Stimulated activated CD4-positive, alpha-beta T cell treated with anti-CD3 and anti-CD28 coated beads, Interleukin-4, amount 100 ng/mL, for 4 hours (primary cell): ENCODE measurements at regions not wholly inside any gene's neighbourhood (a gene's known extent, or its start where the extent isn't known, plus 50 kb on each side); places are given as distances from the start of the nearest gene placed in this dataset.

Source experiments
- DNase-seq, 2 experiments: peaks; one replicate each; pipeline ENCODE4 v3.0.0-alpha.2; 2020

DNA sequence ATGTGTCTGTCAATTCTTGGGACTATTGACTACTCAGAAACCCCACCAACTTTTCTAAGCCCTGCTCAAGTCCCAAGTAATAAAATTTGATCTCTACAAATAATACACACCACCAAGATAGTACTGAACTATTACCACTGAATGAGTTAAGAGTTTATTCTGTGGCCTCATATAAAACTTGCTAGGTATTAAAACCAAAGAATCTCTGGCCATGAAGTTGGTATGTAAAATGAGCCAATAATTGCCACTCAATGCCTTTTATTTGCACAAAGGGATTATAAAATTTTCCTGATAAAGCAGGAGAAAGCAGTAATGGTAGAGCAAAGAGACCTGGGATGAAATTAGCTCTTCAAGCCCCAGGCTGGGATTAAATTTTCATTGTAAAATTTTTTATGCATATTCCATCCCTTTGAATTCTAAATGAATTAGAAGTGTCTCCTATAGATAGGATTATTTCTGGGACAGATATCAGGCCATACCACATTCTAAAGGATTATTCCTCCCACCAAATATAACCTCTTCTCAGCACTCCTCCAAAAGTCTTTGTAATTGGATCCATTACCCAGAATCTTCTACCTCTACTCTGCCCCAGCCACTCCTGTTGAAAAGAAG lies 450.5 kb upstream of the ACVR2A start:
- no peak for DNase-seq

DNA sequence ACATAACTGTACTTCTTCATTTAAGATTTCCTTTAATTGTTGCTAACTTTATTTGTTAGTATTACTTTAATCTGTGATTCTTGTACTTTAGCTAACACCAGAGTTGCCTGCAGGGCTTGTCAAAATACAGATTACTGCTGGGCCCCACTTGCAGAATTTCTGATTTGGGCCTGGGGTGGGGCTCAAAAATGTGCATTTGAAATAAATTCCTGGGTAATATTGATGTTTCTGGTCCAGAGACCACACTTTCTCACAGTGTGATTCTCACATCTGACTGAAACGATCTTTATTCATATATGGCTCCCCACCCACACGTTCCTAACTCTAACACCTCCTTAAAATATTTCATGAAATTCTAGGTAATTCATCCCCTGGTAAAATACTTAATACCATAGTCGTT lies 452.6 kb upstream of the ACVR2A start:
- no peak for DNase-seq

DNA sequence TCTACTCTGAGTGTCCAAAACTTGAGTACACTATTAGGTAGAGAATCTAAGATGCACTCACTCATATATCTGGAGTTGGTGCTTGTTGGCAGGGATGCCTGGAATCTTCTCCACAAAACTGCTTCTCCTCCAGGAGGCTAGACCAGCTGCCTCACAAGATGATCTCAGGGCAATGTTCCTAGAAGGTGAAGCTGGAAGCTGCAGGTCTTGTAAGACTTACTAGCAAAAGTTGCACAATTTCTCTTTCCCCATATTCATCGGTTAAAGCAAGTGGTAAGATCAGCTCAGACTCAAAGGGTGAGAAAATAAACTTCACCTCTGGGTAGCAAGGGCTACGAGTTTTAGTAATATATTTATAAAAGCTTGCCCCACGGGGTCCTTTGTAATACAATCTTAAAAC lies 454.4 kb upstream of the ACVR2A start:
- no peak for DNase-seq

DNA sequence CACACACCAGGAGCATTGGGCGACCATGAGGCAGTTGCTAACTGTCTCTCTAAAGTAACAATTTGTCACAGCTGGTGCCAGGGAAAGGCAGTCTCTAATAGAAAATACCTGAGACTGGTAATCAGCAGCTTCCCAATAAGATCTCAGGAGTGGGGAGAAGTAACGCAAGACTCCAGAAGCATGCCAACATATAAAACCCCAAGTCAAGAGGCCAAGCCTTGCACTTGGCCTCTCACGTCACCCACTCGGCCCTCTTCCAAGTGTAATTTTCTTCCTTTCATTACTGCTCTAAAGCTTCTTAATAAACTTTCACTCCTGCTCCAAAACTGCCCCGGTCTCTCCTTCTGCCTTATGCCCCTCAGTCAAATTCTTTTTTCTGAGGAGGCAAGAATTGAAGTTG lies 455.6 kb upstream of the ACVR2A start:
- DNase-seq: no peak

DNA sequence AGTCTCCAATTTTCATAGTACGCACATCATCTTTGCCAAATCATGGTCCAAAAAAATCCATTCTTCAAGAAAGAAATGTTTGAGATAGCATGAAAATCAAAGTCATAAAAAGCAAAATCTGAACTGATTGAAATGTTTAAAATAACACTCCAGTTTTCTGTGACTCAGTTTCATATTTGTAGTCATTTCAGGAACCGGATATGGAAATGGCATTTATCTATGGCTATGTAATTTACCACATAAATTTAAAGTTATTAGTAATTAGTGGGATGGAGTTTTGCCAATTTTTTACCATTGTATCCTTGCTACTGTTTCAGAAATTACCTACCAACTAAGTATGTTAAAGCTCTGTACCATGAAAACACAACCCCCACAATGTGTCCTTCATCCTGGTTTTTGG lies 456.6 kb upstream of the ACVR2A start:
- DNase-seq: no peak

DNA sequence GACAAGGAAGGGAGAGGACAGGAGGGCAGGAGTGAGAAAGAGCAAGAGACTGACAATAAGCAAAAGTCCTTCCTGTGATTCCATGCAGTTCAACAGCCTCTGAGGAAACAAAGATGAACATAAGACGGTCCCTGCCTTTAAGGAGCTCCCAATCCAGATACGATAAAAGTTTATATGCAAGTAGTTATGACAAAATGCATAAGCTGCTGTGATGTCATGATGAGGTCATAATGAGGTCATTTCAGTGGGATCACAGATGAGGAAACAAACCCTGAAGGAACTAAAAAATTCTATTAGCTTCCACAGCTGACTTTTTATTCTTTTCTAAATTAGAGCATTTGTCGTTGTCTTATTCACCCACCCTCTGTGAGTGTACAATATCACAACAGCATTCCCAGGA lies 458.5 kb upstream of the ACVR2A start:
- DNase-seq: no peak

DNA sequence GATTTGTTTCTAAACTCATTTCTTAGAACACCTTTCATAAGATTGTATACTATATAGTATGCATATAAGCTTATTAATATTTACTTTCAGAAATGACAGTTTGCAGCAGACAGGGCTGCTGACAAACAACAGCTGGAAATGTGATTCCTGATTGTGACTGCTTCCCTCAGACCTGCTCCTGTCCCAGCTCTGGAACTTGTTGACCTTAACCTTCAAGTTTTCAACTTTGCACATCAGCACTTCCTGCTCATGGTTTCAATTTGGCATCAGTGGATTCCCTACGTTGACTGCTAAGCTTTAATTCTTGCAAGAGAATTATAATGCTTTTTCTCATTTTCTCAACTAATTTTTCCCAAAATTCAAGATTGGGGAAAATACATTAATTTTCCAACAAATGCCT lies 459.2 kb upstream of the ACVR2A start:
- DNase-seq: no peak

DNA sequence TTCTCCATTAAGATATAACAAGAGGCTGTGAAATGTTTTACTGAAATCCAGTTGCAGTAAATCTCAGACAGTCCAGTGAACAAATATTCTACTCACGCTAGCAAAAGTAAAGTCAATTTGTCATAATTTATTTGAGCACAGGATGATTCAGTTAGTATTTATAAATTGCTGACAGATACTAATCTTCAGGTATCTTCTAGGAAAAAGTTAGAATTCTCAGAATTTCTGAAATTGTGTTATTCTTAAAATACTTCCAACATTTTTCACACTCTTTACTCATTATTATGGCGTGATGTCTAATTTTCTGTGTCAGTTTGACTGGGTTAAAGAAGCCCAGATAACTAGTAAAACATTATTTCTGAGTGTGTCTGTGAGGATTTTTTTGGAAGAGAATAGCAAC lies 460.2 kb upstream of the ACVR2A start:
- DNase-seq: no peak

DNA sequence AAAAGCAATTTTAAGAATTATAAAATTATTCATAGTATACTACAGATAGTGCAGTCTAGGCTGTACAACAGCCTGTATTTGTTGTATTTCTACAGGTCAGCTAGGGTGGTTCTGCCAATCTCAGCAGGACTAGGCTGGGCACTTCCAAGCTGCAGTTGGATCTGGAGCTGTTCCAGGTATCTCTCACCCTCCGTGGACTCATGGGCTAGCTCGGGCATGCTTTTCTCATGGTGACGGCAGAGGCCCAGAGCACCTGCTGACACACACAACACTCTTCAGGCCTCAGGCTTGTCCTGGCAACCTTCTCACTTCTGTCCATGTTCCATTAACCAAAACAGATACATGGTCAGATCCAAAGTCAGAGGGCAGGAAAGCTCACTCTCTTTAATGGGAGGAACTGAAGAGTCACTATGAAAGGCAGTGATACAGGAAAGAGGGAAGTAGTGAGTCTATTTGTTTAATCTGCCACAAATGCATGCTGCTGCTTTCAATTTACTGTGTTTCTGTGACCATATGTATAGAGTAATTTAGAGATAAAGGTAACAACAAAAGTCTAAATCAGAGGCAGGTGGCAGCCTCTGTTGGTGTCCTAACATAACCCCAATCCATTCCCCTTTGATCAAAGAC lies 462.4 kb upstream of the ACVR2A start:
- DNase-seq: no peak

DNA sequence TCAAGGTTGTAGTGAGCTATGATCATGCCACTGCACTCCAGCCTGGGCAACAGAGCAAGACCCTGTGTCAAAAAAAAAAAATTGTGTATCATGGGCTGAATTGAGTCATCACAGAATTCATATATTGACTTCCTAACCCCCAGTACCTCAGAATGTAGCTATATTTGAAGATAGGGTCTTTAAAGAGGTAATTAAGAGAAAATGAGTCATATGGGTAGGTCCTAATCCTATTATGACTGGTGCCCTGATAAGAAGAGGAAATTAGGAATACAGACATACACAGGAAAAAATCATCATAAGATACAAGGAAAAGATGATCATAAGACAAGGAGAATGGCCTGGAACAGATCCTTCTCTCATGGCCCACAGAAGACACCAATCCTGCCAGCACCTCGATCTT lies 466.4 kb upstream of the ACVR2A start:
- DNase-seq: no peak

DNA sequence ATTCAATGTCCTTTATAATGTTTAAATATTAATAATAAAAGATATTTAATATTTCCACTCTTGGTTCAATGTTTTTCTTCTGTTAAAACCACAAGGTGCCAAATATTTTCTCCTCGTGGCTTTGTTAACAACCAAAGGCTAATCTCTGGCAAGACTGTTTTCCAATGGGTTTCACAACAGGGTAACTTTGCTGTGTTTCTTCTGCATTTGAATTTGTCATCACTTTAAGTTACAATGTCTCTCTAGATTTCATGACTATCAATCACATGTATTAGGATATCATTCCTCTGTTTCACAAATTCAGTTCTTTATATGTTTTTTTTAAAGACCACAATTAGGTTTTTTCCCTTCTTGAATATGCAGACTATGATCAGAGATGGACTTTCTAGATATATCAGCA lies 469.8 kb upstream of the ACVR2A start:
- DNase-seq: no peak

DNA sequence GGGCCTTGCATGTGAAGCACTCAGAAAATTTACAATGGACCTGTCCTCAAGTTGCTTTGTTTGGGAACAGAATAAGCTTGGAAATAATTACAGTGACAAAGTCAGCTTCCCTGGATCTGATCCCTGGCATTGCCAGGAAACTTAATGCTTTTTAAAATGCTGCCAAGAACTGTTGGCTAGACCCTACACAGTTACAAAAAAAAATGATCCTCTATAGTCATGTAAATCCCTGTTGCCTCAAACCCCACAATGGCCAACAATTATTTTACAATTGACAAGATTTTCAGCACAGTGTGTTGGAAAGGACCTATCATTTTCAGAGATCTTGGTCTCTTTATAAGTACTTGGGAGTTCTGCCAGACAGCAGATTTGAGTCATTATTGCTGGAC lies 470.4 kb upstream of the ACVR2A start:
- no peak for DNase-seq

DNA sequence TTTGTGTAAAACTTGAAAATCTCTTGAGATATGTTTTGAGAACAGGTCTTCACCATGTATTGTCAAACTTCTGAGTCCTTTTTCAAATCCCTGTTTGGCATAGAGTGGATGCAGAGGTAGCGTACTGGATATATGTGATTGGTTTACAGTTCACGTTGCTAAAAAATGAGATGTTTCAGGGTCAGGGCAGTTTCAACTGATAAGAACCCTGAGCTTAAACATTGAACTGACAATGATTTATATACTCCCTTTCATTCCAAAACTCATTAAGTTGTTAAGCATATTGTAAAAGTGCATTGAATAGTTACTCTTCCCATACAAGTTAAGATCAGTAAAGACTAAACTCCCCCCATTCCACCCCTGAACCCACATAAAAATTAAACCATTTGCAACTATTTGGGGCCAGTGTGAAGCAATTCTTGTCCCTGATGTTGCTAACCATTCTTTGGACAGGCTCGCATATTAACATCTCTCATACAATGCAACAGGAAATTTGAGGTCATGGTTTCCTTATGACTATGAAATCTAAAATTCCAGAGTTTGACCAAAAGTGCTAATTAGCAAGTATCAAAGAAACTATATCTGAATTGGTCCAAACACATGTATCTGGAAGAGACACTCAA lies 470.9 kb upstream of the ACVR2A start:
- no peak for DNase-seq

DNA sequence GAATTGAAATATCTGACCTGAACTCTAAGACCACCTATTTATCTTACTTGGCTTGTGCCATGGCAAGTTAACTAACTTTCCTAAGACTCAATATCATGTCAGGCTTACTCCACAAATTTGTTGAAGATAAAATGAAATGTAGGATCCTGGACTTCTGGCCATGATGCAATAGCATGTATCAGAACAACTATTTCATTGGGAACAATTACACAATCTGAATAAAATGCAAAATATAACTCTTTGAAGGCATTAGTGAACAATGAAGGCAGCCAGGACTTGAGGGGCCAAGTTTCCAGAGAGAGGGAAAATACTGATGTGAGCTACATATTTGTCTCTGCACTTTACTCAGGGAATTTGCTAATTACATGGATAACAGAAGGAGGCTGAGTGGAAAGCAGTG lies 476.5 kb upstream of the ACVR2A start:
- no peak for DNase-seq

DNA sequence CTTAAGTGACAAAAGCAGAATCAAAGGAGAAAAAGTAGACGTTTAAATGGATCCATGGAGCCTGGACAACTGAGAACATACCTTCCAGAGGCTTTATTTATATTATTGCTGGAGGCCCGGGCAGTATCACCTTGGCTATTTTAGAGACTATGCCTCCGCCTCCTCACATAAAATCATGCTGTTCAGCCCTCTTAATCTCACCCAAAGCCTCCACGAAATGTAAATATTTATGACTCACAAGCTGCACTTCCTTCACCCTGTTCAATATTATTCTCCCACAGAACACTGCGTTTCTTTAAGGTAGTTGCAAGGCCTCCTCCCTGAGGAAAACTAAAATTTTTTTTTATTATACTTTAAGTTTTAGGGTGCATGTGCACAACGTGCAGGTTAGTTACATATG lies 478.6 kb upstream of the ACVR2A start:
- DNase-seq: no peak

DNA sequence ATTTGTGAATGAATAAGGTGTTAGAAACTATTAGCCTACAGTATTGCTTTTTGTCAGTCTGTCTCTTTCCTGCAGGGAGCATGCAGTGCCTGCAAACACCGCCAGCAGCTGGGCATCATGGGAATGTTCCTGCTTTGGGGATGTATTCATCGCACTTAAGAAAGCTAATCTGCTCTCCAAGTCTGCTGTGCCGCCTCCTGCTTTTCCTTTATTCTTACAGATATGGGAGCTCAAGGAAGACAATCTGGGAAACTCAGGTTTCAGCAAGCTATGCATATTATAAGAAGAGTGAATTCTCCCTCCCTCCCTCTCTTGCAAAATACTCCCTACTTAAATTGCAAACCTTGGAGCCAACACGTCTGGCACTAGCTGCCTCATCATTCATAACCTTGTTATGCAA lies 479.2 kb upstream of the ACVR2A start:
- DNase-seq: no peak

DNA sequence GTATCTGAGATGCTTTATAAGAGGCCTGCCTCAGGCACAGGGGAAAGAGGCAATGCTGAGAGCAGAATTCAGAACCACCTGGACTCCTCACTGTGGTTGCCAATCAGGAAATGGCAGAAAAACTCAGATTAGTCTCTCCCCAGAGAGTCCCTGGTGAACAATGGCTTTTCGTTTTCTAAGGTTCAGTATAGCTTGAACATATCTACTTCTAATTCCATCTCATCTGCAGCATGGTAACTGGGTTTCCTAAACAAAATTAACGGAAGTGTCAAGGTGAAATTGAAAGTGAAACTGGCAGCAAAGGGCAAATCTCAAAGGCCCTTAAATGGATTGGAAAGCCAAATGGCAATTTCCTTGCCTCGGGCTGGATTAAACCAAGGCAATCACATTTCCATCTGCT lies 480.2 kb upstream of the ACVR2A start:
- DNase-seq: no peak

DNA sequence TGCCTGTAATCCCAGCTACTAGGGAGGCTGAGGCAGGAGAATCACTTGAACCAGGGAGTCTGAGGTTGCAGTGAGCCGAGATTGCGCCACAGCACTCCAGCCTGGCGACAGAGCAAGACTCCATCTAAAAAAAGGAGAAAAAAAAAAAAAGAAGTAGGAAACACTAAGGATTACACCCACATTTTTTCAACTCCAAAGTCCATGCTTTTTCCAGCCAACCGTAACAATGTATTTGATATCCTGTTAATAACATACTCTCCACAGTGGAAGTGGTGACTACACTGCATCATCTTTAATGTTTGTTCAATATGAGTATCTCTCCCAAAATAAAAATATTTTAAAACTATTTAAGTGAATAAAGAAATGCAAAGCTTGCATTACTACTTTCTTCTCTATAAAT lies 481.6 kb upstream of the ACVR2A start:
- DNase-seq: no peak

DNA sequence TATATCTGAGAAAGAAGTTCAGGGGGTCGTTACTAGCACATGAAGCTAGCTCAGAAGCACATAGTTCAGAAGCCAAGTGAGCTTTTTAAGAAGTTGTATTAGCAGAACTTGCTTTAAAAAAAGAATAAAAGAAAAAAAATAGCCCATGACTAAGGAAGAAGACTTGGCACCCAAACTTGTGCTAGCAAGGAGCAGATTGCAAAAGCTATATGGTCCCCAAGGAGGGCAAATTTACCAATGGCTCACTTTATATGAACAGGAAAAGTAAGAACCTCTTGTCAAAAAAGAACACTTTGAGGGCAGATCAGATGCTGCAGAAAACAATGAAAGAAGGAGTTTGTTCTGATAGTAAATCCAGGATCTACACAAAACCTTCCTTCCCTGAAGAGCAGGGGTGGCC lies 486.5 kb upstream of the ACVR2A start:
- DNase-seq: no peak

DNA sequence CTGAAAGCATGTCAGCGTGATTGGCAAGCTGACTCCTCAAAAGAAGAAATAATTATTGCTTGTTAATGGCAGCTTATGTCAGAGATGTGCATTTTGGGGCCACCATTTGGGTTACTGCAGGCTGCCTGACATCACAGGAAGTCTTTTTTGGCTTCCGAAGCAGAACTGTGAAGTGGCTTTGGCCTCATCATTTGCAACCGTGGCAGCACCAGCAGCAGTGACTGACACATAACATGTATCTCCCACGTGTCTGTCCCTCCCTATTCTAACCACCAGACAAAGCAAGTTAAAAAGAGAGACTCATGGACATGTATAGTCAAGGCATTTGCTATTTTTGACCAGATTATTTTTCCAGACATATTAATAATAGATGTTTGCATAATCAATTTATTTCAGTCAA lies 488.7 kb upstream of the ACVR2A start:
- no peak for DNase-seq

DNA sequence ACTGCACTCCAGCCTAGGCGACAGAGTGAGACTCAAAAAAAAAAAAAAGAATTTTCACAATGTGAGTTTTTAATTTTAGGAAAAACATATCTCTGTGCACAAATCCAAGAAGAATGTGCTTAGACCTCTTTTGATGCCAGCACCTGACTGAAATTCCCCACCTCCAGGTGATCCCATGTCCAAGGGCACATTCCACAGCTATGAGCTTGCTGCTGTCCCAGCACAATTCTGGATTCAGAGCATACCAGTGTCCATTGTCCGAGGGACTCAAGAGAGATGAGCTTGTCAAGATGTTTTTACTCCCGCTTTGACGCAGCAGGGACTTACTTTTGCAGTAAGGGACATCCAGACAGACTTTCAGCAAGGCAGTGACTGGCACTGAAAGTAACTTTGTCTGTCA lies 489.1 kb upstream of the ACVR2A start:
- no peak for DNase-seq

DNA sequence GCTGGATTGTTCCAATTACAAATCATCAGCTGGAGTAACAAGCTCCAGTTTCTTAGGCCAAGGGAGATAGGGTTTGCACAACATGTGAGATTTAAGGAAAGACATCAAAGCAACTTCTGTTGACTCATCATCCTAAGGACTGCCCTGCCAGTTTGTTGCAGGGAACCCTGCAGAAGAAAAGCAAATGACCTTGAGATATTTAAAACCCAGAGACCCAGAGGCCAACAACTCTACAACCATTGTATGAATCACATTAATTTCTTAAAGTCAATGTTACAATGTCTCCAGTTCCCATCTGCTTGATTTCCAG lies 491.8 kb upstream of the ACVR2A start:
- no peak for DNase-seq

DNA sequence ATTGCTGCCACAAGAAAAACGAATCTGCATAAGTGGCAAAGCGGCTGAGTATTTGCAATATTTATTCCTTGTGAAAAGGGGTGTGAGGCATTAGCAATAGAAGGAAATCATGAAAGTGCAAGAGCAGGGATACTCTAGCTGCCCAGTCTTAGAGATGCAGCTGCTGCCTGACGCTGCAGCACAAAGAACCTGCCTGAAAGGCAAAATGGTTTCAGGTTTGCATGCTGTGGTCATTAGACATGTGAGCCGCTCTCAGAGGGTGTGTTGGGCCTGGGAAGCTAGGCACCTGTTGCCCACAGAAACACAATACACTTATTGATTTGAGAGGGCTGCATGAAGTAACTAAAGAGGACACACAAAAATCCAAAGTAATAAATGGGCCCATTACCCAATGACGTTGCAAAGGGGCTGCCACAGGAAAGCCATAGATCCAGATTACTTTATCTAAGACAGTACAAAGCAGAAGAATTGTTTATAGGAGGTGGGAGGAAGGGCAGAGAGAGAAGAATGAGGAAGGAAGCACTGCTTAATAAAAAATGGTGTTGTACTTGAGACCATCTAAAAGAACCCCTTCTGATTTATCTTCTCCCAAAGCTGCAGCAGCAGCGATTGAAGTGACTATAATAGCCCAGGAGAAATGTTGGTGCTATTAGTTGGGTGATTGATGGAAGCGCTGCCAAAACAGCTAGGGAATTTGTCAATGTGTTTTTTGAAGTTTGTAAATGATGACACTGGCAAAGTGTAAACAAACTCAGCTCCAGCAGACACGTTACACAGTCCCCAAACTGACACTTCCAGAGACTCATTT lies 492.4 kb upstream of the ACVR2A start:
- no peak for DNase-seq

DNA sequence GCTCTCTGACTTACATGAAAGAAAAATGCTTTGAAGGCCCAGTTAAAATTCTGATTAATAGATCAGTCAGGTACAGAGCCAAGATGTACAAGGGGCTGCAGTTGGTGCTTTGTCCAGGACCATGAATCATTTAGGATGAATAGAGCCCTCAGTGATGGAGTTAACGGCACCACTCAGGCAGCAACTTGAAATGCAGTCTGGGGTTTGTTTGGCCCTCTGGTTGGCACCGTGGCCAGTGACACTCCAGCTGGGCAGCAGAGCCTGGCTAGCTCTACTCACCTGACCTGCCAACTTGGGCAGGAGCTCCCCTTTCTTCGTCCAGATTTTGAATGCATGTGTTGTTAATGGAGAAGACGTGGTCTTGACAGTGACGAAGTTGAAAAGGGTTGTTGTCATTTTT lies 493.0 kb upstream of the ACVR2A start:
- DNase-seq: no peak
